ENCODE measurements at regions not wholly inside any gene's neighbourhood (a gene's known extent, or its start where the extent isn't known, plus 50 kb on each side); places are given as distances from the start of the nearest gene placed in this dataset.

DNA sequence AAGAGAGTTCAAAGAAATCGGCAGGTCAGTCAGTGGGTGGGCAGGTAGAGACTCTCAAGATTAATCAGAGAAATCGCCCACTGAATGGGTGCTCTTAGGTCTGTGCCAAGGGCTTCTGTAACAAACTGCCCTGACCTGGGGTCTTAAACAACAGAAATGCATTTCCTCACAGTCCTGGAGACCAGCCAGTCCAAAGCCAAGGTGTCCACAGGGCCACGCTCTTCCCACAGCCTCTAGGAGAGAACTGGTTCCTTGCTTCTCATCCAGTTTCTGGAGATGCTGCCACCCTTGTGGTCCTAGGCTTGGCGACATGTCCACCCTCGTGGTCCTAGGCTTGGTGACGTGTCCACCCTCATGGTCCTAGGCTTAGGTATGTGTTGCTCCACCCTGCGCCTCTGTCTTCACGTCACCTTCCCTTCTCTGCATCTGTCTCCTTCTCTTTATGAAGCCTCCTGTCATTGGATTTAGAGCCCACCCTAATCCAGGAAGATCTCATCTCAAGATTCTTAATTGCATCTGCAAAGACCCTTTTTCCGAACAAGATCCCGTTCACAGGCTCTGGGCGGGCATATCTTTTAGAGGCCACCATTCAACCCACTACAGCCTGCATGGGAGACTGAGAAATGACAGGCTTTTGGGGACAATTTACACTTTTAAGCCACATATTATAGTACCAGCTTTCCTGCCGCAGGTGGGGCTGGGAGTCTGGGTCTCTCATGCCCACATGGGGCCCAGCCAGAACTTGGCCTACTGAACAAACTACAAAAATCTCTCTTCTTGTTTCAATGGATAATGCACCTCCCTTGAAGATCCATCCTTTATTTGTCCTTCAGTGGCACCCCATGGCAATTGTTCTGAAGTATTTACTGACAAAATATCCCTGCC, 161.3 kb downstream of the ASB1 start:
- TF ChIP-seq, protein P1, sequence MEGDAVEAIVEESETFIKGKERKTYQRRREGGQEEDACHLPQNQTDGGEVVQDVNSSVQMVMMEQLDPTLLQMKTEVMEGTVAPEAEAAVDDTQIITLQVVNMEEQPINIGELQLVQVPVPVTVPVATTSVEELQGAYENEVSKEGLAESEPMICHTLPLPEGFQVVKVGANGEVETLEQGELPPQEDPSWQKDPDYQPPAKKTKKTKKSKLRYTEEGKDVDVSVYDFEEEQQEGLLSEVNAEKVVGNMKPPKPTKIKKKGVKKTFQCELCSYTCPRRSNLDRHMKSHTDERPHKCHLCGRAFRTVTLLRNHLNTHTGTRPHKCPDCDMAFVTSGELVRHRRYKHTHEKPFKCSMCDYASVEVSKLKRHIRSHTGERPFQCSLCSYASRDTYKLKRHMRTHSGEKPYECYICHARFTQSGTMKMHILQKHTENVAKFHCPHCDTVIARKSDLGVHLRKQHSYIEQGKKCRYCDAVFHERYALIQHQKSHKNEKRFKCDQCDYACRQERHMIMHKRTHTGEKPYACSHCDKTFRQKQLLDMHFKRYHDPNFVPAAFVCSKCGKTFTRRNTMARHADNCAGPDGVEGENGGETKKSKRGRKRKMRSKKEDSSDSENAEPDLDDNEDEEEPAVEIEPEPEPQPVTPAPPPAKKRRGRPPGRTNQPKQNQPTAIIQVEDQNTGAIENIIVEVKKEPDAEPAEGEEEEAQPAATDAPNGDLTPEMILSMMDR (IDR thresholded peaks at IDR 0.05): no peak
- H3K9me3 ChIP-seq: no peaks in the 10 kb centered on the region
- ATAC-seq: no peak
- H3K27me3 ChIP-seq: no peaks in the 10 kb centered on the region
- no peak for FAIRE-seq
- intact Hi-C loops (cut with DNase I): no loop called here
- H3K36me3 ChIP-seq: no peaks in the 10 kb centered on the region
- no peak for DNase-seq
- WGBS, 2 donors: 83 to 89% methylated on average over 12 of the region's 12 CpGs
- no peak overlapping the region for H3K4me3 ChIP-seq
- H3K4me1 ChIP-seq: no peaks in the 10 kb centered on the region
- no peak overlapping the region for H3K27ac ChIP-seq

DNA sequence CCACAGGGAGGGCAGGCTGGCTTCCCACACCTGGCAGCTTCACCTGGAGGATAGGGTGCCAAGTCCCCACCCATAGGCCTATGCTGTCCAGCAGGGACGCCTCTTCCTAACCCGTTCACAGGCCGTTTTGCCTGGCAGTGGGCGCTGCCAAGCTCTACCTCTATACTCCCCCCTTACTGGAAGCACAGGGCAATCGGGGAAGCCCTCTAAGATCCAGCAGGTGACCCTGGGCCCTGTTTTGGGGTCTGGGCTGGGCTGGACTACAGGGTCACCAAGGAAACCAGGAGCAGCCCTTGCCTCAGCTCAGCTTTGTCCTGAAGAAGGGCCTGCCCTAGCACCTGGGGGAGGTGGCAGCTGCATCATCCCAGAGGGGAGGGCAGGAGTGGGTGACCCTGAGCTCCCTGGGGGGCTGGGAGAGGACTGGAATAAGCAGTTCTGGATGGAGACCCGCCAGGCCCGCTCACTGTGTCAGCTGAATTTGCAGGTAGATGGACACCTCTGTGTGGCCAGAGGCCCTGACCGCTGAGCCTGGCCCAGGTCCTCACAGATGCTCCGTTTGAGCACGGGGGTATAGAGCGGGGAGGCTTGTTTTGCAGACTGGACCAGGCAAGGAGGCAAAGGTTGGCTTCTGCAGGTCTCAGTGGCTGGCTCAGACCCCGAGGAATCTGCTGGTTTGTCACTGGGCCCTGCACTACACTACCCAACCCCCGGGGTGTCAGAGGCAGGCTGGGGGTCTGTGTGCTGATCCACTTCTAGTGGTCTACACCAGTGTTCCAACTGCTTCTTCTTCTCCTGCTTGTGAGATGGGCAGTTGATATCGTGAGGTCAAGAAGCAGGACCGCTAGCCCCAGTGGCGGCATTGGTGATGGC, 163.1 kb downstream of the ASB1 start:
- FAIRE-seq (no peak), DNase-seq (no peak), ATAC-seq (no peak)
- Histone ChIP-seq H3K27ac (no peak overlapping the region), H3K4me1 (no peaks in the 10 kb centered on the region), H3K9me3 (no peaks in the 10 kb centered on the region), H3K36me3 (no peaks in the 10 kb centered on the region), H3K27me3 (no peaks in the 10 kb centered on the region), H3K4me3 (no peak overlapping the region)
- TF ChIP-seq, protein P1 (IDR thresholded peaks at IDR 0.05): no peak
- WGBS, 2 donors: 79 to 81% methylated on average over 16 of the region's 16 CpGs
- intact Hi-C loops (cut with DNase I): no loop called here

DNA sequence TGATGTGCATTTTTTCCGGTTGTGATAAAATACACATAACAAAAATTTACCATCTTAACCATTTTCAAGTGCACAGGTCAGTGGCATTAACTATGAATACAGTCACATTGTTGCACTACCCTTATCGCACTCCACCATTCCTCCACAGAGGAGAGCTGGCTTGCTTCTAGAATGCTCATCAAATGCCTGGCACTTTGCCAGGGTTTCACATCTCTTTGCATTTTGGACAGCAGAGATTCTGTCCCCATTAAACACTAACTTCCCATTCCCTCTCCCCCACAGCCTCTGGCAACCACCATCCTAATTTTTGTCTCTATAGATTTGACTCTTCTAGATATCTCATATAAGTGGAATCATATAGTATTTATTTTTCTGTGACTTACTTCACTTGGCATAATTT, 165.0 kb downstream of the ASB1 start:
- intact Hi-C loops (cut with DNase I): no loop called here
- TF ChIP-seq, protein P1 (IDR thresholded peaks at IDR 0.05): no peak
- WGBS, 2 donors: 39 to 75% methylated on average over 2 of the region's 2 CpGs

DNA sequence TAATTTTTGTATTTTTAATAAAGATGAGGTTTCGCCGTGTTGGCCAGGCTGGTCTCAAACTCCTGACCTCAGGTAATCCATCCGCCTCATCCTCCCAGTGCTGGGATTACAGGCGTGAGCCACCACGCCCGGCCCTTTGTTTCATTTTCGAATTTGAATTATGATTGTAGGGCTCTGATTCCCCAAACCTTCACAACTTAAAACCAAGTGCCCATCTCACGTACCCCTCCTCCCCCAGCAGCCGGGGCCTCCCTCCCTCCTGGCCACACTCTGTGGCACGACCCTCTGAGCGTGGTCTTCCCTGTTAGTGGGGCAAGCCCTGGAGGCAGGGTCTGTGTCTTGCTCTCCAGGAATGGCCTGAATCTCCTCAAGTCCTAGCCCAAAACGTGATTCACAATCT, 166.5 kb downstream of the ASB1 start:
- H3K9me3 ChIP-seq: no peaks in the 10 kb centered on the region
- TF ChIP-seq, protein P1 (IDR thresholded peaks at IDR 0.05): no peak
- ATAC-seq: no peak
- WGBS, 2 donors: 70 to 79% methylated on average over 11 to 12 of the region's 12 CpGs
- no peak for FAIRE-seq
- intact Hi-C loops (cut with DNase I): no loop called here
- H3K27ac ChIP-seq: no peak overlapping the region
- no peaks in the 10 kb centered on the region for H3K27me3 ChIP-seq
- no peak overlapping the region for H3K4me3 ChIP-seq
- H3K36me3 ChIP-seq: no peaks in the 10 kb centered on the region
- H3K4me1 ChIP-seq: no peaks in the 10 kb centered on the region
- no peak for DNase-seq

More for the DNA sequence above, 165.0 kb downstream of the ASB1 start:
- H3K4me3 ChIP-seq: no peak overlapping the region
- no peaks in the 10 kb centered on the region for H3K27me3 ChIP-seq
- no peaks in the 10 kb centered on the region for H3K36me3 ChIP-seq
- no peaks in the 10 kb centered on the region for H3K9me3 ChIP-seq
- H3K4me1 ChIP-seq: no peaks in the 10 kb centered on the region
- no peak for FAIRE-seq
- ATAC-seq: no peak
- H3K27ac ChIP-seq: no peak overlapping the region
- no peak for DNase-seq

All from pancreas (tissue), 10 donors.